NCI-H69 (cell line): ENCODE measurements at regions not wholly inside any gene's neighbourhood (a gene's known extent, or its start where the extent isn't known, plus 50 kb on each side); places are given as distances from the start of the nearest gene placed in this dataset.
A peak's percentile ranks its signal among the peaks of the same experiment; 100 is the strongest.
"Not testable (repeated sequence)": the region's sequence is repeated elsewhere in the genome, so short reads cannot be mapped to it uniquely, and the experiment has no call there.

Experiments used
- DNase-seq: peaks from one replicate; lab custom pipeline; 2025; lab: John Stamatoyannopoulos, UW

DNA sequence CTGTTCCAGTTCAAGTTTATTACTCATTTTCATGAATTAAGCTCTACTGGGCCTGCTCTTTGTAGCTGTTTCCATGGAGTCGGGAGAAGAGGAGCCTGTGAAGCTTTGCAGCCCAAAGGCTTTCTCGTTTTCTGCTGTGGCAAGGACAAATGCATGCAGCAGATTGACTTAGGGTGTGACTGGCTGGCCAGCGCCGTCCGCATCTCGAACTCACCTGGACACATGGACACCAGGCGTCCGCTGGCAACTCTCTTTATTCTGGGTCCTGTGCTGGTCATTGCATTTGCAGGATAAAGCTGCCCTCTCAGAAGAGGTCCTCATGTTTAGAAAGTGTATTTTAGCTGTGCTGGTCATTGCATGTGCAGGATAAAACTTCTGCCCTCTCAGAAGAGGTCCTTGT is 350.4 kb downstream of the TMEM121 start:
- no peak for DNase-seq

DNA sequence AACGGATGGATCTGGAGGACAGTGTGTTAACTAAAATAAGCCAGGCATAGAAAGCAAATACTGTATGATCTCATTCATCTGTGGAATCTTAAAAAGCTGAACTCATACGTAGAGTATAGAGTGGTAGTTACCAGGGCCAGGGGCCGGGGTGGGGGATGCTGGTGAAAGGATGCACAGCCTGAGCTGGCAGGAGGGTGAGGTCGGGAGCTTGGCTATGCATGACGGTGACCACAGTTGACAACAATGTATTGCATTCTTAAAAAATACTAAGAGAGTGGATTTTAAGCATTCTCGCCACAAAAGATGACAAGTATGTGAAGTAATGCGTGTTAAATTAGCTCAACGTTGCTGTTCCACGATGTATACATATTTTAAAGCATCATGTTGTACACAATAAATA is 351.3 kb downstream of the TMEM121 start:
- DNase-seq: no peak

DNA sequence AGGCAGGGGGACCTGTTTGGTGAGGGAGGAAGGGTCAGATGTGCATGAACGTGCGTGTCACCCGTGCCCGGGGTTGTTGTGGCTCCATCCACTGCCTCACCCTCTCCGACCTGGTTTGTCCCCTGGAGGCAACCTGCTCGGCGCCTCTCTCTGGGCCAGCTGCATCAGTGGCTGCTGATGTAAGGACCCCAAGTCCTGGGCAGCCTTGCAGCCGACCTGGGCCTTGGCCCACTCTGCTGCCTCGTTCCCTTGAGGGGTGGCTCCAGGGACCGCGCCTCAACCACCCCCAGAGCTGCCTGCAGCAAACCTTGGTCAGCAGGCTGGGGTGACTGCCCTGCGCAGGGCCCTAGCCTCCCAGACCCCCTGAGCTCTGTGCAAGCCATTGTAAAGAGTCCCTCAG is 351.7 kb downstream of the TMEM121 start:
- DNase-seq: no peak

DNA sequence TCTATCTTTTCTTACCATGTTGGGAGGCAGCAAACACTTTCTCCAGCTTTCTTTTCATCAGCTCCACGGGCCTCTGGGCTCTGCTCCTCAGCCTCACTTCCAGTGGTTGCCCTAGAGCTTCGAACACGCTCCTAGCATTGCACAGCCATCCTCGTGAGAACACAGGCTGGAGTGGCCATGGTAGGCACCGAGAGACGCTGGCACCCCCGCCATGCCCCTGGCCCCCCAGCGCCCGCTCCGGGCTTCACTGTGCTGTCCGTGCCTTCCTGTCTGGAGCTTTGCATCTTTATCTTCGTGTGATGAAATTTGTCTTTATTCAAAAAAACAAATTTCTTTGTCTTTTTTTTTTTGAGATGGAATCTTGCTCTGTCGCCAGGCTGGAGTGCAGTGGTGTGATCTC is 352.2 kb downstream of the TMEM121 start:
- no peak for DNase-seq

DNA sequence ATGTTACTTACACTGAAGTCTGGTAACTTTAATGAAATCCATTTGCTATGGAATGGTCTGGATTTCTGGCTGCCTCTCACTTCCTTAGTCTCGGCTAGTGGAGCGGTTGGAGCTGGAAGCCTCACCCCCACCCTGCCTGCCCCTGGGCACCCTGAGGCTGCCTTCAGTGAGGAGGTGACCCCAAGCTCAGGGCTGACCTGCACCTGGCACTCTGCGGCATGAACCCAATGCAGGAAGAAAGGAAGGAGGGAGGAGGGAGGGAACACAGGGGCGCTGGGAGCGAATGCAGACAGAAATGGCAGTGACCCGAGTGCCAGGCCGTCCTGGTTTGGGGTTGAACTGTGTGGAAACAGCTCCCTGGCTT is 353.1 kb downstream of the TMEM121 start:
- peak; percentile 73 for DNase-seq

DNA sequence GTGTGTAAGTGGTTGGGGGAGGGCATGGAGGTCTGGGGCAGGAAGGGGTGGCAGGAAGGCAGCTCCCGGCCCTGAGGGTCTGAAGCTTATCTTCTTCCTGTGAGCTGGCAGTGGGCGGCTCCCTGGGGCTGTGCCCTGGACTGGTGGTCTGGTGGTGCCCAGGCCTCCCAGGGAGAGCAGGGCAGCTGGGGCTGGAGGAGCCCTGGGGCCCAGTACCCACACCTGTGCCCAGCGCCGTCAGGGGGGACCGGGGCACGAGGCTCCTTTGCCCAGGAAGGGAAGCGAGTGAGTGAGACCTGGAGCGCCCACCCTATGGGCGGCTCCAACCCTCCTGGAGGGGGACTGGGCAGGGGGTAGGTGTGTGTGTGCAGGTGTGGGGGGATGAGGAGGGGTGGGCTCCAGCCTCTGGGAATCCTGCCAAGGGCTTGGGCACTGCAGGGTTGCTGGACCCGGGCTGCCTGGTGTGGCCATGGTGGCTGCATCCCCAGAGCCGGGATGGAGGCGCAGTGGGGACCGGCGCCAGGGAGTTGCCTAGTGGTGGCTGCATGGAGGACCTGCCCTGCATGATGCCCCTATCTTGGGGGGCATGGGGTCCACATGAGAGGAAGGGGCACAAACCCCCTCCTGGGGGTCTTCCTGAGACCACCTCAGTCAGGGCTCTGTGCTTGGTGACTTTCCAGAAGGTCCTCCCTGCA is 353.6 kb downstream of the TMEM121 start:
- DNase-seq: peak; percentile 66

DNA sequence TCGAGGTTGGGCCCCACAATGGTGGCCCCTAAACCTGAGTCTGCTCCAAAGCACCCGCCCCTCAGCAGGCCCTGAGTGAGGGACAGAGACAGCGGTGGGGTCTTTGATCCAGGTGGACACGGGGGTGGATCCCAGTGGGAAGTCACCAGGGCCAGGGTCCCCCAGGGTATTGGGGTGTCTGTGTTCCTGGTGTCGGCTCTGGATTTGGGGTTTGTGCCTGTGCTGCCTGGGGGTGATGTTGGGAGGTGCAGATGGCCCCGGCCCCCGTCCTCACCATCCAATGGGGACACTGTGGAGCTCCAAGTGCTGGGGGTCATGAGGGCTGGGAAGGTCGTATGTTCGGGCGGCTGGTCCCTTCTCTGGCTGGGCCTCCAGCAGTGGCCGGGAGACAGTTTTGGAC is 354.2 kb downstream of the TMEM121 start:
- DNase-seq: no peak

DNA sequence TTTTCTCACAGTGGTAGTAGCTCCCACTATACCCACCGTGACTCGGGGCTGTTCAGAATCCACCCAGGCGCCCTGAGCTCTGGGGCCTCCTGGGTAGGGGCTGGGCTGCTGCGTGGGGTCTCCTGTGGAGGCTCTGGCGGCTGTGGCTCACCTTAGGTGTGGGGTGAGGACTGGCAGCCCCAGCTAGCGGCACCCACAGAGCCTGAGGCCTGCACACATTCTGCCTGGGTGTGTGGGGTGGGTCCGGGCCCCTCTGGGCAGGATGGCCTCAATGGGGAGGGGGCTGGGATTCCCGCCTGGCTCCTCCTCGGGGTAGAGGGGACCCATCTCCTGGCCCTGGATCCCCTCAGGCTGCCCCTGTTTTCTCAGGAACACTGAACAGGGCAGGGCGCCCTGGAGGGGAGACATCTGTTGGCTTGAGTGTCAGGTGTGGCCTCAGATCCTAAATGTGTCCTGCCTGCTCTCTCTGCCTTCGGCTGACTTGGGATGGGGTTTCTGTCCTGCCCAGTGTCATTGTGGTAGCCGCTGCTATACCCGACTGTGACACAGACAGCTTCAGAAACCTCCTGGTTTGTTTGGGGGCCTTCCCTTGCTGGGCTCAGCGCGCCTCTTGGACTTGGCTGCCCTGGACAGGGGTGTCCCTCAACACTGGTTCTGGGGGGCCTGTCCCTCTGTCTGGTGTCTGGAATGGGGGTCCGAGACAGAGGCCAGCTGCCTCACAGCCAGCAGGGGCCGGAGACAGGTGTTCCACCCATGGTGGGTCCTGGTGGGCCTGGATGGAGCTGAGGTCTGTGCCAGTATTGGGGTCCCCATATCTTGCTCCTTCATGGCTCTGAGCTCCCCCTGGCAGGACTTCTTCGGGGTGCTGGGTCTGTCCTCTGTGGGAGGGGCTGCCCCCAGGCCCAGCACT is 354.9 kb downstream of the TMEM121 start:
- DNase-seq: no peak

DNA sequence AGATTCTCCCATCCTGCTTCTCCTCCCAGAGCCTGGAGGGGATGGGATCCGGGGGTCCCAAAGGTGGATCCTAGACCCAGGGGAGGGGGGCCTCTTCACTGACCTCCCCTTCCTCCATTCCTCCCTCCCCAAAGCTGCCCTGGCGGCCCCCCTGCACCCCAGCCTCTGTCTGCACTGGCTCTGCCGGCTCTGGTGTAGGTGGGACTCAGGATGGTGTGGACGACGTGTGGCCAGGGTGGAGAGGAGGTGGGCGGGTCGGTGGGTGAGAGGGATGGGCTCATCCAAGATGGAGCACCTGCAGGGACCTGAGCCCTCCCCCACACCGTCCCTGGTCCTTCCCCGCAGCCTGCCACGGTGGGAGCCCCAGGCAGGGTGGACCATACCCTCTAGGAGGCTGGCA is 355.6 kb downstream of the TMEM121 start:
- DNase-seq: not testable (repeated sequence)

DNA sequence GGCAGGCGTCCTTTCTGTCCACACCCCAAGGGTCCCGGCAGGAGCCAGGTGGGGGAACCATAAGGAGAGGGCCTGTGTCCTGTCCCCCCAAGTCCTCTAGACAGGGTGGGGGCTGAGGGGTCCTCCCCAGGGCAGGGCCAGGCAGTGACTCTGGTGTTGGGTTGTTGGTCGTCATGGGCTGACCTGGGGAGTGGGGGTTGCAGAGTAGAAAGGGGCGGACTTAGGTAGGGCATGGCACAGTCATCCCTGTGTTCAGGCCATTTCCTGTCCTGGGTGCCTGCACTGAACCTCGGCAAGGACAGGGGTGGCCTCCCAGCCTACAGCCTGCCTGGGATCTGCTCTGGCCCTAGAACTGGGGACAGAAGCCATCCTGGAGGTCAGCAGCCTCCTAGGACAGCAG is 356.2 kb downstream of the TMEM121 start:
- DNase-seq: no peak

DNA sequence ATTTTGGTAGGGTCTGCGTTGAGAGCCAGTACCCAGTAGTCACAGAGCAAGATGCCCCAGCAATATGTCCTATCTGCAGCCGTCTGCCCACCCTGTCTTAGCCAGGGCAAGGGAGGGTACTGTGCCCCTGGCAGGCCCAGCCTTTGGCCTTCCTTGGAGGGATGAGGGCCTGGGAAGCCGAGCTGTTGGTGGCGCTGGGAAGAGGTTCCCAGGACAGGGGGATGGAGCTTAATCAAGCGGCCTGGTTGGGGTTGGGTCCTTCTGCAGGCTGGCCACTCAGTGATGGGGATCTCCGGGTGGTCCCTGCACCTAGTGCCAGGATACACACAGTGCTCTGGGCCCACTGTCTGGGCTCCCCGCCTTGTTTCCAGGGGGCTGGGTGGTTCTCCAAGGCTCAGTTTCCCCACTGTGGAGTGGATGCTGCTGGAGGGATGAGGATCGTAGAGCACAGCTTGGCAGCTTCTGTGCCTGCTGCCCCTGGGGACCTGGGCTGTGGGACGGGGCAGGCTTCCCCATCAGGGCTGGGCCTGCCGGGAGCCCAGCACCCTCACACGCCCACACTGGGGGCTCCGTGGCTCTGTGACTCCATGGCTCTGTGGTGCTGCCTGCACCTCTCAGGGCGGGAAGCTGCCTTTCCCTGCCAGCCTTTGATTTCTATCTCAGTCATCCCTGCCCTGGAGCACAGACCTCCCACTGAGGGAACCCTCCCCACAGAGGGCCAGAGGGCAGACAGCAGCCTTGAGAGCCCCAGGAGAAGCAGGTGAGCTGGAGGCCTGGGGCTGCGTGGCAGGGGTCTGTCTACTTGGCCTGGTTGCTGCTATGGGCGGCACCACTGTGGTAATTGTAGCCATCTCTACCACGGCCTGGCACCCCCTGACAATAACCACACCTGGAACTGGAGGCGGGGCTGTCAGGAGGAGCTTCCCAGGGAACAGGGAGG is 357.0 kb downstream of the TMEM121 start:
- DNase-seq: peak; percentile 92

DNA sequence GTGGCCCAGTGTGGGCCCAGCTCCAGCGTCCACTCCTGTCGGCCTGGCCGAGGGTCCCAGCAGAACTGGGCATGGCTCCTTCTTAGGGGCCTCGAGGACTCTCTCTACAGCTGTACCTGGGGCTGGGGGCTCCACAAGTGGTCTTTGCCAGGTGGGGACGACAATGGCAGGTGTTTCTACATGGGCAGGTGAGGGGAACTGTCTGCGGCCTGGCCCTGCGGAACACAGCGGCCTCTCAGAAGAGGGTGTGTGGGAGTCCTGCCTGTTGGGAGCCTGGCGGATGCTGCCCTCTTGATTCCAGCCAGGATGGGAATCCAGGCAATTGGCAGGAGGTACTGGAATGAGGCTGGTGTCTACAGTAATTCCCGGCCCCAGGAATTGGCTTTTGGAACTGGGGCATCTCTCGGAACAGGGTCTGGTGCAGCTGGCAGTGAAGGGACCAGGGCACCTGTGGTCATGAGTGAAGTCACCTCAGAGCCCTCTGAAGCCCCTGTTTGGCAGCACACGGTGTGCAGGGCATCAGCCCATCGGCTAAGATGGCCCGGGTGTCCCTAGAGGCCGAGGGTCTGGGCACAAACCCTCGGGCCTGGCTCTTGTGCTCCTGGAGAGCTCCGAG is 357.9 kb downstream of the TMEM121 start:
- peak; percentile 30 for DNase-seq

DNA sequence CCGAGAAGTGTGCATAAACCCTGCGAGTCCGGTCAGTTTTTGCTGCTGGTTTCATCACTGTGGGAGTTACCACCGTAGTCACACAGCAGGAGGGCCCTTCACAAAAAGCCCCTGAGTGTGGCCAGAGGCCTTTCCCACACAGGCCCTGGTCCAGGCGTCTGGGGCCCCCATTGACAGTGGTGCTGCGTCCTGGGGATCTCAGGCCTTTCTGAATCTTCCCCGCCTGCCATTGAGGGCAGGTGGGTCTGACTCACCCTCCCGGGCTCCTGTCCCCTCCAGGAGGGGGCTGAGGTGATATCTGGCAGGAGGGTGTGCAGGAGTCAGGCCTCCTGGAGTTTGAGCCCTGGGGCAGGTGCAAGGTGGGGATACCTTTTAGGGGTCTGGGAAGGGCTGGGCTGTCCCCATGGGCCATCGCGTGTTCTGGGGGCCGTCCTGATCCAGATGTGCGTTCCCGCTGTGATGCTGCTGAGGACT is 358.5 kb downstream of the TMEM121 start:
- no peak for DNase-seq

DNA sequence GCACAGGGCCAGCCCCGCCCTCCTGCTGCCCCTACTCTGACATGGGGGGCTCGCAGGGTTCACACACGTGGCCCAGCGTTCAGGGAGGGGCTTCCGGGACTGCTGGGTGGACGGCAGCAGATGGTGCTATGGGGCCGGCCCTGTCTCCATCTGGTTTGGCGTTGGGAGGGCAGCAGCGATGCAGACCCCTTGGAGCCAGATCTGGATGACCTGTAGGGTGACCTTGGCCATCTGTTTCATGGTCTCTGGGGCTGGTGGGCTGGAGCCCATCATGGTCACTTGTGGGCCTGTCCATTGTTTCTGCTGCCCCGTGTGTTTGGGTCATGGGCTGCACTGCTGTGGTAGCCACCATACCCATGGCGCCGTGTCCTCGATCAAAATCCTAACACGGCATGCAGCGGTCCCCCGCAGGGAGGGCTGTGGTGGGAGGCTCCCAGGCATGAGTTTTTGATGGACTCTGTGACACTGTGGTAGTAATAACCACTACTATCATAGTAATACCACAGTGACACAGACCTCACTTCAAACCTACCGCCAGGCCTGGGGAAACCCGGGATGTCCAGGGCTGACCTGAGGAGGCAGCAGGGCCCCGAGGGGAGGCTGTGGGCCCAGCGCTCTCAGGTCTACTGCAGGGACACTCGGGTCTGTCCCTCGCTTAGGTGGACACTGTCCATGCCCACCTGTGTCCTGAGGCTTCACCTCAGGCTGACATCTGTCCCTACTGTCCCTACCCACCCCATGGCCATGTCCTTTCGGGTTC is 359.4 kb downstream of the TMEM121 start:
- no peak for DNase-seq

DNA sequence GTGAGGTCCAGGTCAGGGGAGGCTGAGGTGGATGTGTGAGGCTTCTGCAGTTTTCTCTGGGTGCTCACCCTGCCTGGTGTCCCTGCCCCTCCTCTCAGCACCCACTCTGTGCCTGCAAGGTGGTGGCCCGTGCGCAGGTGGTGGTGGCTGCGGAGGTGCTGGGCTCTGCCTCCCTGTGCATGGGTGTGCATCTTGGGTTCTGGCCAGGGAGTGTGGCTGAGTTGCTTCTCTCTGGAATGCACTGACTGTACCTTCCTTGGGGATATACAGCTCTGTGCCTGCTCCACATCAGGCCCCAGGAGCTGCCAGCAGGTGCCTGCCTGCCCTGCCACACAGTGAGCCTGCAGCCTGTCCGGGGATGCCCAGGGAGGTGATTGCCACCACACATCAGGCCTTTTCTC is 360.4 kb downstream of the TMEM121 start:
- DNase-seq: not testable (repeated sequence)

DNA sequence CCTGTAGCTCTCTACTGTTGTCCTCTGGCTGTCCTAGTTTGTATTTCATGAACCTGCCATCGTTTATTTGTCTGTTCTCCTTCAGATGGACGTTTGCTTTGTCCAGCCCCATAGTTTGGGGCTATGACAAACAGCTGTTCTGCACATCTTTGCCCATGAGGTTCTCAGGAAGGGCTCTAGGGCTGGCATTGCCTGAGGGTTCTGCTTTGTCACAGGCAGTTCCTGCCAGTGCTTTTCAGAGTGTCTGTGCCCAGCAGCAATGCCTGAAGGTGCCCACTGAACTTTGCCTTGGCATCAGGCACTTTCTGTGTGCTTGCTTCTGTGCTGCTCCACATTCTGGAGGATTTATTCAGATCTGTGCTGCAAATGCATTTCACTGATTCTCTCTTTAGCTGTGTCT is 361.3 kb downstream of the TMEM121 start:
- peak; percentile 43 for DNase-seq

DNA sequence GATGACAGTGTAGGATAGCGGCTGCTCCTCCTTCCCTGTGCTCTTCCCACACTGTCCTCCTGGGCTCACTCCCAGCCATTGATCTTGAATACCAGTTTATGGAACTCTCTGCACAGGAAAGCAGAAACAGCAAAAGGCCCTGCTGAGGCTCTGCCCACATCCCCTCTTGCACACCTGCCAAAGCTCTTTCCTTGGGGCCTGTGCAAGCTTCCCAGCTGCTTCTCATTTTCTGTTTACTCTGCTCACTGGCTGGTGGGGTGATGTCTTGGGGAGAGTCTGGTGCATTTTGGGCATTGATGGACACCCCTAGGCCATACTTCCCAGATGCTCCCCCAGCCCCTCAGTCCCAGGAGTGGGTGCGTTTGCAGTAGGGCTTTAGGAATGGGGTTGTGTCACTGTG is 361.8 kb downstream of the TMEM121 start:
- peak; percentile 43 for DNase-seq

DNA sequence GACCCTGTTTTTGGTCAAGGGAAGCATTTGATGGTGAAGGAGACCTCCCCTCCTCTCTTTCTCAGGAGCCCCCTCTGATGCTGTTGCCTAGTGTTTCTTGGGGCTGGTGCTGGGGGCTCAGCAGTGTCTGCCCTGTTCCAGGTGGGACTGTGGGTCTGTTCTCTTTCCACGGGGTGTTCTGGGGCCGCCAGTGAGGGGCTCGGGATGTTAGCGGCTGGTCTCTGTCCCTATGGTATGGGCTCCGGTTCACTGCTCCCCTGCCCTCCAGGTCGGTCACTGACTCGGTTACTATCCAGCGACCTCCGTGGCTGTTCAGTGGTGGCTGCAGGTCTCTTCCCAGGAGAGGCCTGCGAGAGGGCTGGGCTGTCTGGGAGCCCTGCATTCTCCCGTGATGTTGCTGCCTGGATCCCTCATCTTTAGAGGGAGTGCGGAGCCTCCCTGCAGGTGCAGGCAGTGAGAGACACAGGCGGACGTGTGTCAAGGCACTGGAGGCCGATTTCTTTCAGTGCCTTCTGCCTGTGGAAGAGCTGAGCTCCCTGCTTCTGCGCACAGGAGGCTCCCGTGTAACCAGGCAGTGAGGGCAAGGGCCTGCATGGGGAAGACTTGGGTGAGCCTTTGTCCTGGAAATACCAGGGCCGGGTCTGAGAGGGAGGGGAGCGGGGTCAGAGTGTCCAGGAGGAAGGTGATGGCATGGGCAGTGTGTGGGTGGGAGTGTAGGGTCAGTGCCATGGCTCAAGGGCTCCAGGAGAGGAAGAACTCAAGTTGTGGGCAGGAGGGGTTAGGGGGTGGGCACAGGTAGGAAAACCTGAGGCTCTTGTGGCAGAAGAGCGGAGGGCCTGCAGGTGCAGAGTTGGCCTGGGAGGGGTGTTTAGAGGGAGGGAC is 362.6 kb downstream of the TMEM121 start:
- DNase-seq: no peak

DNA sequence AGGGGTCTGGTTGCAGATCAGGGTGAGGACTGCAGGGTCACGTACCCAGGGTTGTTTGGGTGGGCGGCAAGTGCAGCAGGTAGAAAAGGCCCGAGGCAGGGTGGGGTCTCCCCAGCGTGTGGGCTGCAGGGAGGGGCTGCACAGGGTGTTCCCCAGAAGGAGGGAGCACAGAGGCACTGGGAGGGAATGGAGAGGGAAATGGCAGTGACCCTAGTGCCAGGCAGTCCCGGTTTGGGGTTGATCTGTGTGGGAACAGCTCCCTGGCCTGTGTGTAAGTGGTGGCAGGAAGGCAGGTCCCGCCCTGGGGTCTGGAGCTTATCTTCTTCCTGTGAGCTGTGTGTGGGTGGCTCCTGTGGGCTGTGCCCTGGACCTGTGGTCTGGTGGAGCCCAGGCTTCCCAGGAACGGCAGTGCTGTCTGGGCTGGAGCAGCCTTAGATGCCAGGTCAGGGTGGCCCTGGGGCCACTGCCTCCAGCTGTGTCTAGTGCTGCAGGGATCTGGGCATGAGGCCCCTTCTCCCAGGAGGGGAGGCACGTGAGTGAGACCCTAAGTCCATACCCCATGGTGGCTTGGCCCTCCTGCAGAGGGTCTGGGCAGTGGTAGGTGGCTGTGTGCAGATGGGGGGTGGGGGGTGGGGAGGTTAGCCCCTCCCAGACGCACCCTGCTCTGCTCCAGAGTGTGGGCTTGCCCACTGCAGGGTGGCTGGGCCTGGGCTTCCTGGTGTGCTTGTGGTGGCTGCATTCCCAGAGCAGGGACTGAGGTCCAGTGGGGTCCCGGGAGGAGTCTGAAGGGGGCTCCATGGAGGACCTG is 363.5 kb downstream of the TMEM121 start:
- DNase-seq: no peak
